ENCODE measurements at regions not wholly inside any gene's neighbourhood (a gene's known extent, or its start where the extent isn't known, plus 50 kb on each side); places are given as distances from the start of the nearest gene placed in this dataset.
"Not testable (repeated sequence)": the region's sequence is repeated elsewhere in the genome, so short reads cannot be mapped to it uniquely, and the experiment has no call there.

GRCh38 chr3:67064105-67064504 is 66.0 kb downstream of the KBTBD8 start:
- no peak for ATAC-seq
- peaks cover 3% of the 10 kb centered on the region for H3K27me3 Mint-ChIP-seq
- H3K4me1 Mint-ChIP-seq = no peaks in the 10 kb centered on the region
- H3K9me3 ChIP-seq (ENCODE audit: control insufficient read depth, low read length, poor library complexity, severe bottlenecking) = no peaks in the 10 kb centered on the region
- H3K36me3 Mint-ChIP-seq (ENCODE audit: low read depth) = no peaks in the 10 kb centered on the region
- no peak for DNase-seq
- H3K4me3 Mint-ChIP-seq = no peak overlapping the region
- no peak overlapping the region for H3K27ac Mint-ChIP-seq

DNA sequence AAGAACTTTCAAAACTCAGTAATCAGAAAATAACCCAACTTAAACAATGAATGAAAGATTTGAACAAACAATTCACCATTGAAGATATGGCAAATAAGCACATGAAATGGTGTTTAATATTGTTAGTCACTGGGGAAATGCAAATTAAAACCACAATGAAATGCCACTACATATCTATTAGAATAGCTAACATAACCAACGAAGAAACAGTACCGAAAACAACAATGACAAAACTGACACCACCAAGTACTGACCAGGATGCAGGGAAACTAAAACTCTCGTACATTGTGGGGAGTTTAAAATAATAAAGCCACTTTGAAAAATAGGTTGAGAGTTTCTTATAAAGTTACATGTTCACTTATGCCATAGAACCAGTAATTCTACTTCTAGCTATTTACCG is 69.1 kb downstream of the KBTBD8 start:
- H3K4me1 Mint-ChIP-seq = no peaks in the 10 kb centered on the region
- H3K36me3 Mint-ChIP-seq (ENCODE audit: low read depth) = no peaks in the 10 kb centered on the region
- no peak overlapping the region for H3K27ac Mint-ChIP-seq
- DNase-seq (no peak), ATAC-seq (no peak)
- H3K27me3 Mint-ChIP-seq = no peaks in the 10 kb centered on the region
- no peaks in the 10 kb centered on the region for H3K9me3 ChIP-seq (ENCODE audit: control insufficient read depth, low read length, poor library complexity, severe bottlenecking)
- H3K4me3 Mint-ChIP-seq = no peak overlapping the region

DNA sequence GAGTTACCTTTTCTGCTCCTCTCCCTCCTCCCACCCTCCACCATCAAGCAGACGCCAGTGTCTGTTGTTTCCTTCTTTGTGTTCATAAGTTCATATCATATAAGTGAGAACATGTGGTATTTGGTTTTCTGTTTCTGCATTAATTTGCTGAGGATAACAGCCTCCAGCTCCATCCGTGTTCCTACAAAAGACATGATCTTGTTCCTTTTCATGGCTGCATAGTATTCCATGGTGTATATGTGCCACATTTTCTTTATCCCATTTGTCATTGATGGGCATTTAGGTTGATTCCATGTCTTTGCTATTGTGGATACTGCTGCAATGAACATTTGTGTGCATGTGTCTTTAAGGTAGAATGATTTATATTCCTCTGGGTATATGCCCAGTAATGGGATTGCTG is 74.5 kb downstream of the KBTBD8 start:
- not testable (repeated sequence) for H3K27ac Mint-ChIP-seq; H3K27me3 Mint-ChIP-seq; H3K4me1 Mint-ChIP-seq; H3K36me3 Mint-ChIP-seq (ENCODE audit: low read depth); H3K4me3 Mint-ChIP-seq; H3K9me3 ChIP-seq (ENCODE audit: control insufficient read depth, low read length, poor library complexity, severe bottlenecking); DNase-seq; ATAC-seq

DNA sequence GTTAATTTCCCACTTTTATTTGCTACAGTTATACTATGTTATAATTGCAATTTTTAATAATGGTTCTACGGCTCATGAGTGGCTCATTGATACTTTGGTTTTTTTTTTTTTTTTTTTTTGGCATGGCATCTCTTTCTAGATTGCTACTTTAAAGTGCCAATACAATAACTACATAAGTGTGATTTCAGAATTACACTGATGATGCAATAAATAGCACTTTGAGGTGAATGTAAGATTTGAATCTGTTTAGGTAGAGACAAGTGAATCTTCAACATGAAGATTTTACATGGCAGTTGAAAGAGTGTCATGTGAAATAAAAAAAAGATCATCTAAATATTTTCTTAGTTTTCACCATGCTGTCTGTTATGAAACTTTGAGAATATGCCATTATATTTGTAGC is 75.7 kb downstream of the KBTBD8 start:
- DNase-seq (no peak), ATAC-seq (no peak)
- Mint-ChIP-seq H3K4me3 (no peak overlapping the region), H3K27me3 (no peaks in the 10 kb centered on the region), H3K4me1 (no peaks in the 10 kb centered on the region), H3K27ac (no peak overlapping the region), H3K36me3 (ENCODE audit: low read depth) (no peaks in the 10 kb centered on the region)
- H3K9me3 ChIP-seq (ENCODE audit: control insufficient read depth, low read length, poor library complexity, severe bottlenecking) = peaks cover 5% of the 10 kb centered on the region

DNA sequence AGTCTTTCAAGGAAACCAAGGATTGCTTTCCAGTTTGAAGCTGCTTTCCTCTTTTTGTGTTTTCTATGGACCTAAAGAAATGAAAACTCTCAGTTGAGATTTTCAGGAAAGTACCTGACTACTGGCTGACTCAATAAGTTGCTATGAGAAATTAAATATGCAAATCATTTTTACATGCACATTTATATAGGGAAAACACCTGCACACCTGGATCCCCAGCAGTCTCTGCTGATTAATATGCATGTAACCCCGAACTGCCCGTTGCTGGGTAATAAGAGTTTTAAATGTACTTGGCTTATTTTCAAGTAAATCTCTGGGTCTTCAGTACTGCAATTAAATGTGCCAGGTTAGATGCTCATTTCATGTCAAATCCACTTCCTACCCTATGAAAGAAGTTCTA is 77.2 kb downstream of the KBTBD8 start:
- Mint-ChIP-seq H3K4me1 (no peaks in the 10 kb centered on the region), H3K27ac (no peak overlapping the region), H3K27me3 (no peaks in the 10 kb centered on the region), H3K36me3 (ENCODE audit: low read depth) (peaks cover 4% of the 10 kb centered on the region), H3K4me3 (no peak overlapping the region)
- DNase-seq = no peak
- H3K9me3 ChIP-seq (ENCODE audit: control insufficient read depth, low read length, poor library complexity, severe bottlenecking) = peaks cover 5% of the 10 kb centered on the region
- no peak for ATAC-seq

DNA sequence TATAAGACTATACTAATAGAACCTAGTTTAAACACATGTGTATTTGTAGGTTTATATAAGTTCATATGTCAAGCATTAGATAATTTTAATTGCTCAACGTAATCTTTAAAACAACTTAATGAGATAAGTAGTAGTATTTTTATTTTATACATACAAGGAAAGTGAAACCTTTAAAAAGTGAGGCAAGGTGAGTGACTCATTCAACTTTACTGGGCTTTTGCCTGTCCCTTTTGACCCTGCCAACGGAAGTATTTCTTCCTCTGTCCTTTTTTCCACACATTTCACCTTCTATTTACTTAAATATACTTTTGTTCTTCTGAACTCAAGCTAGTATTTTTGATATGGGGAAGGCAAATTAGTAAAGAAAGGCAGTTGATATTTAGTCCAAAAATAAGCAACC is 78.5 kb downstream of the KBTBD8 start:
- H3K36me3 Mint-ChIP-seq (ENCODE audit: low read depth) = peaks cover 4% of the 10 kb centered on the region
- no peak overlapping the region for H3K4me3 Mint-ChIP-seq
- ATAC-seq = no peak
- no peak overlapping the region for H3K27ac Mint-ChIP-seq
- H3K27me3 Mint-ChIP-seq = no peaks in the 10 kb centered on the region
- DNase-seq = no peak
- peaks cover 5% of the 10 kb centered on the region for H3K9me3 ChIP-seq (ENCODE audit: control insufficient read depth, low read length, poor library complexity, severe bottlenecking)
- H3K4me1 Mint-ChIP-seq = no peaks in the 10 kb centered on the region

DNA sequence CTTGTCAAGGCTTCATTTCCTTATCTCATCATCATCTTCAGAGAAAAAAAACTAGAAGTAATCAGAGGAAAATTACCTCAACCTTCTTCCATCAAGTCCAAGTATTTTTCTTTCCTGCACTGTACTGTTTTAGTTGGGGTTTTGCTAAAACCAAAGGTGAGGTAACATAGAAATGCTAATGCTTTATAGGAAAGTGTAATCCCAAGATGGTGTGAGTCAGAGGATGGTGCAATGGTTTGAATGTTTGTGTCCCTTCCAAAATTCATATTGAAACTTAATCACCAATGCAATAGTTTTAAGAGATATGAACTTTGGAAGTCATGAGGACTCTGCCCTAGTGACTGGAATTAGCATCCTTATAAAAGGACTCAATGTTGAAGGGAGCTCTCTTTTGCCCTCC is 79.5 kb downstream of the KBTBD8 start:
- no peak overlapping the region for H3K27ac Mint-ChIP-seq
- no peaks in the 10 kb centered on the region for H3K27me3 Mint-ChIP-seq
- no peak overlapping the region for H3K4me3 Mint-ChIP-seq
- ATAC-seq = no peak
- peaks cover 3% of the 10 kb centered on the region for H3K4me1 Mint-ChIP-seq
- no peak for DNase-seq
- H3K9me3 ChIP-seq (ENCODE audit: control insufficient read depth, low read length, poor library complexity, severe bottlenecking) = peaks cover 6% of the 10 kb centered on the region
- peaks cover 4% of the 10 kb centered on the region for H3K36me3 Mint-ChIP-seq (ENCODE audit: low read depth)

- H3K4me1 Mint-ChIP-seq = peaks cover 9% of the 10 kb centered on the region
- H3K27ac Mint-ChIP-seq = no peak overlapping the region
- ATAC-seq = no peak
- H3K4me3 Mint-ChIP-seq = no peak overlapping the region
- no peak for DNase-seq
- no peaks in the 10 kb centered on the region for H3K27me3 Mint-ChIP-seq
- H3K9me3 ChIP-seq (ENCODE audit: control insufficient read depth, low read length, poor library complexity, severe bottlenecking) = peaks cover 6% of the 10 kb centered on the region
- peaks cover 6% of the 10 kb centered on the region for H3K36me3 Mint-ChIP-seq (ENCODE audit: low read depth)
Observed at GRCh38 chr3:67082533-67083024, 84.5 kb downstream of the KBTBD8 start.

GRCh38 chr3:67083277-67083676 is 85.2 kb downstream of the KBTBD8 start:
- H3K4me3 Mint-ChIP-seq = peak overlapping the region; percentile 2
- peaks cover 6% of the 10 kb centered on the region for H3K36me3 Mint-ChIP-seq (ENCODE audit: low read depth)
- no peak overlapping the region for H3K27ac Mint-ChIP-seq
- no peaks in the 10 kb centered on the region for H3K27me3 Mint-ChIP-seq
- H3K9me3 ChIP-seq (ENCODE audit: control insufficient read depth, low read length, poor library complexity, severe bottlenecking) = peaks cover 6% of the 10 kb centered on the region
- DNase-seq = no peak
- peak; percentile 95 for ATAC-seq
- H3K4me1 Mint-ChIP-seq = peaks cover 9% of the 10 kb centered on the region

DNA sequence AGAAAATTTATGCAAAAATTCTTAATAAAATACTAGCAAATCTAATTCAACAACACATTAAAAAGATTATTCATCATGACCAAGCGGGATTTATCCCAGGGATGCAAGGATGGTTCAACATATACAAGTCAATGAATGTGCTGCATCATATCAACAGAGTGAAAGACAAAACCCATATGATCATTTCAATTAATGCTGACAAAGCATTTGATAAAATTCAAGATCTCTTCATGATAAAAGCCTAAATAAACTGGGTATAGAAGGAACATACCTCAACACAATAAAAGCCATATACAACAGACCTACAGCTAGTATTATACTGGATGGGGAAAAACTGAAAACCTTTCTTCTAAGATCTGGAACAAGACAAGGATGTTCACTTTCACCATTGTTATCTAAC is 89.7 kb downstream of the KBTBD8 start:
- no peak for ATAC-seq
- no peak for DNase-seq
- H3K9me3 ChIP-seq (ENCODE audit: control insufficient read depth, low read length, poor library complexity, severe bottlenecking) = peaks cover 3% of the 10 kb centered on the region
- peaks cover 3% of the 10 kb centered on the region for H3K36me3 Mint-ChIP-seq (ENCODE audit: low read depth)
- peaks cover 6% of the 10 kb centered on the region for H3K4me1 Mint-ChIP-seq
- H3K27ac Mint-ChIP-seq = no peak overlapping the region
- H3K4me3 Mint-ChIP-seq = no peak overlapping the region
- H3K27me3 Mint-ChIP-seq = no peaks in the 10 kb centered on the region

- ATAC-seq = no peak
- DNase-seq = no peak
- no peaks in the 10 kb centered on the region for H3K9me3 ChIP-seq (ENCODE audit: control insufficient read depth, low read length, poor library complexity, severe bottlenecking)
- Mint-ChIP-seq H3K27me3 (peaks cover 2% of the 10 kb centered on the region), H3K4me1 (no peaks in the 10 kb centered on the region), H3K4me3 (no peak overlapping the region), H3K36me3 (ENCODE audit: low read depth) (no peaks in the 10 kb centered on the region), H3K27ac (no peak overlapping the region)
Observed at GRCh38 chr3:67090474-67090873, 92.4 kb downstream of the KBTBD8 start.

DNA sequence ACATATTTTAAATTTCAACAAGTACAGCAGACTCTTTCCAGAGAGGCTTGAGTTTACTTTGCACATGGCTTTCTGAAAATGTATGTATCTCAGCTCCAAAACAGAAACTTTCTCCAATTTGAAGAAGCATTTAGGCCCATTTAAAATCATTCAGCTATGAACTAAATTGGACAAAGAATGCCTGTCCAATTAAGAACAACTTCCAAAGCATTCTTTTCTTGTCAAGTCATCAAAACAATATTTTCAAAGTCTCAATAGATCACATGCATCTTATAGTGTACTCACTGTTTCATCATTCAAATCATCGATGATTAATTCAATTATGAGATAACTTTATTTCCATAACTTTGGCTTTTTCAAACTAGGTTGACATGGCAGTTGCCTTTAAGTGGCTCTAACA is 95.2 kb downstream of the KBTBD8 start:
- H3K4me3 Mint-ChIP-seq = no peak overlapping the region
- no peak overlapping the region for H3K27ac Mint-ChIP-seq
- no peak for DNase-seq
- H3K36me3 Mint-ChIP-seq (ENCODE audit: low read depth) = no peaks in the 10 kb centered on the region
- no peaks in the 10 kb centered on the region for H3K9me3 ChIP-seq (ENCODE audit: control insufficient read depth, low read length, poor library complexity, severe bottlenecking)
- ATAC-seq = no peak
- no peaks in the 10 kb centered on the region for H3K4me1 Mint-ChIP-seq
- peaks cover 16% of the 10 kb centered on the region for H3K27me3 Mint-ChIP-seq

GRCh38 chr3:67094167-67094566 is 96.1 kb downstream of the KBTBD8 start:
- ATAC-seq = no peak
- H3K4me3 Mint-ChIP-seq = no peak overlapping the region
- no peaks in the 10 kb centered on the region for H3K9me3 ChIP-seq (ENCODE audit: control insufficient read depth, low read length, poor library complexity, severe bottlenecking)
- H3K4me1 Mint-ChIP-seq = no peaks in the 10 kb centered on the region
- H3K27me3 Mint-ChIP-seq = peaks cover 16% of the 10 kb centered on the region
- no peaks in the 10 kb centered on the region for H3K36me3 Mint-ChIP-seq (ENCODE audit: low read depth)
- no peak overlapping the region for H3K27ac Mint-ChIP-seq
- no peak for DNase-seq

DNA sequence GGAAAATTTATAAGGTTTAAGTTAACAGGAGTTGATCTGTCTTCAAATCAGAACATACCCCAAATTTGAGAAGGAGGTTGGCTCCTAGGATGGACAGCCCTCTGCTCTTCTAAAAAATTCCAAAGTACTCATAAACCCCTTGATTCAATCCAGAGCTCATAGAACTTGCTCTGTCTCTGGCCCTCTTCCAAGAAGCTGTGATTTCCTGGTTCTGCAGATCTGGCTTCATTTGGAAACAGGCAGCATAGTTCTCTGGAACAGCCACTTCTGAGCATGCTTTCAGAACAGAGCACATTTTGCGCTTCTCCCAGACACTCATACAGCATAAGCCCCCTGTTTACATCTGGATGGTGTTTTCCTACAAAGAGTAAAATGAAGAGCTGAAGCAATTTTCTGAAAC is 96.7 kb downstream of the KBTBD8 start:
- H3K27me3 Mint-ChIP-seq = peaks cover 16% of the 10 kb centered on the region
- H3K27ac Mint-ChIP-seq = no peak overlapping the region
- H3K9me3 ChIP-seq (ENCODE audit: control insufficient read depth, low read length, poor library complexity, severe bottlenecking) = no peaks in the 10 kb centered on the region
- no peaks in the 10 kb centered on the region for H3K36me3 Mint-ChIP-seq (ENCODE audit: low read depth)
- DNase-seq (no peak), ATAC-seq (no peak)
- H3K4me1 Mint-ChIP-seq = no peaks in the 10 kb centered on the region
- no peak overlapping the region for H3K4me3 Mint-ChIP-seq

DNA sequence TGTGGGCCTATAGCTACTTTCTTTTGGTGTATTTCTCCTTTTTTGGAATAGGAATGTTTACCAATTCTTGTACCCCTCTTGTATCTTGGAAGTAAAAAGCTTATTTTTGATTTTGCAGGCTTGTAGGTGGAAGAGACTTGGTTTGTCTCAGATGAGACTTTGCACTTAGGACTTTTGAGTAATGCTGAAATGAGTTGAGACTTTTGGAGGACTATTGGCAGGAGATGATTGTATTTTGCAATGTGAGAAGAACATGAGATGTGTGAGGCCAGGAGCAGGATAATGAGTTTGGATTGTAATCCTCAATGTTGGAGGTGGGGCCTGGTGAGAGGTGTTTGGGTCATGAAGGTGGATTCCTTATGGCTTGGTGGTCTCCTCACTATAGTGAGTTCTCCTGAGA is 106.3 kb downstream of the KBTBD8 start:
- Mint-ChIP-seq H3K27me3 (no peaks in the 10 kb centered on the region), H3K4me3 (no peak overlapping the region), H3K27ac (no peak overlapping the region), H3K36me3 (ENCODE audit: low read depth) (no peaks in the 10 kb centered on the region), H3K4me1 (no peaks in the 10 kb centered on the region)
- H3K9me3 ChIP-seq (ENCODE audit: control insufficient read depth, low read length, poor library complexity, severe bottlenecking) = no peaks in the 10 kb centered on the region
- ATAC-seq = no peak
- no peak for DNase-seq
